Caco-2 (cell line): ENCODE measurements at regions not wholly inside any gene's neighbourhood (a gene's known extent, or its start where the extent isn't known, plus 50 kb on each side); places are given as distances from the start of the nearest gene placed in this dataset.
"Not testable (repeated sequence)": the region's sequence is repeated elsewhere in the genome, so short reads cannot be mapped to it uniquely, and the experiment has no call there.

Experiments
- BruUV-seq: library from RNA; stranded (reverse); fragments of 400-500 nt; replicated peaks from 2 replicates; lab custom pipeline; 2021; lab: Mats Ljungman, UMichigan
- CTCF ChIA-PET: fragments of 300-600 bp; sonication (Branson Sonifier 250); formaldehyde crosslinking; loops from one replicate; lab custom pipeline; 2022; ENCODE audit warnings: antibody characterized with exemption; lab: Charles Lee
- POLR2A ChIA-PET: fragments of 300-600 bp; sonication (Branson Sonifier 250); formaldehyde crosslinking; loops from one replicate; lab custom pipeline; 2022; ENCODE audit warnings: antibody characterized with exemption; lab: Charles Lee
- DNase-seq, 2 experiments: peaks; one replicate each; pipeline versions ENCODE4 v3.0.0 to v3.0.0-alpha.2; 2020 to 2022
- H3K27me3 ChIP-seq: replicated peaks from 2 replicates; pipeline ENCODE4 v1.6.0; 2011; ENCODE audit warnings: low read length; ENCODE audit not compliant: control insufficient read depth, insufficient read depth
- H3K36me3 ChIP-seq: 2 replicates; pipeline ENCODE4 v1.5.1; 2011; ENCODE audit warnings: low read length; ENCODE audit not compliant: control insufficient read depth, insufficient read depth
- H3K4me1 ChIP-seq: fragments of 250-450 bp; sonication (Bioruptor Pico); 2 replicates; pipeline ENCODE4 v1.5.1; 2020; ENCODE audit warnings: mild to moderate bottlenecking
- H3K4me3 ChIP-seq: 2 replicates; pipeline ENCODE4 v1.5.1; 2011; ENCODE audit warnings: low read depth, mild to moderate bottlenecking, control low read depth, low read length
- H3K9me3 ChIP-seq: fragments of 250-450 bp; sonication (Bioruptor Pico); 2 replicates; pipeline ENCODE4 v1.5.1; 2020; ENCODE audit warnings: mild to moderate bottlenecking, moderate library complexity
- H3K27ac Mint-ChIP-seq: one replicate; pipeline ENCODE4 v1.8.0; 2022; ENCODE audit warnings: mixed read lengths; ENCODE audit not compliant: unreplicated experiment
- H3K27me3 Mint-ChIP-seq: one replicate; pipeline ENCODE4 v1.8.0; 2022; ENCODE audit warnings: mixed read lengths; ENCODE audit not compliant: insufficient read depth, unreplicated experiment
- H3K36me3 Mint-ChIP-seq: one replicate; pipeline ENCODE4 v1.8.0; 2022; ENCODE audit warnings: mild to moderate bottlenecking, mixed read lengths; ENCODE audit not compliant: insufficient read depth, unreplicated experiment
- H3K4me1 Mint-ChIP-seq: one replicate; pipeline ENCODE4 v1.8.0; 2022; ENCODE audit warnings: low read depth, mixed read lengths; ENCODE audit not compliant: unreplicated experiment
- H3K4me3 Mint-ChIP-seq: one replicate; pipeline ENCODE4 v1.8.0; 2022; ENCODE audit warnings: mild to moderate bottlenecking, moderate library complexity, mixed read lengths; ENCODE audit not compliant: unreplicated experiment
- H3K9me3 Mint-ChIP-seq: one replicate; pipeline ENCODE4 v1.8.0; 2022; ENCODE audit warnings: mixed read lengths; ENCODE audit not compliant: unreplicated experiment
- CTCF ChIP-seq, 2 experiments: fragments of 200-600 bp in 1 of 2; IDR thresholded peaks; 1 replicate in 1 of 2; 2 replicates in 1 of 2; pipeline versions ENCODE4 v1.5.1 to v1.8.0; 2011 to 2022; ENCODE audit warnings: antibody characterized with exemption in 1 of 2, control low read depth in 1 of 2, inconsistent platforms in 1 of 2, low read depth in 1 of 2, low read length in 1 of 2, mild to moderate bottlenecking in 1 of 2, moderate library complexity in 1 of 2; ENCODE audit not compliant: insufficient read depth in 1 of 2, severe bottlenecking in 1 of 2, unreplicated experiment in 1 of 2
- intact Hi-C: fragments of 100-400 bp; cut with micrococcal nuclease; formaldehyde crosslinking; loops from one replicate; pipeline ENCODE4 v1.10.0; 2022; ENCODE audit not compliant: unreplicated experiment

DNA sequence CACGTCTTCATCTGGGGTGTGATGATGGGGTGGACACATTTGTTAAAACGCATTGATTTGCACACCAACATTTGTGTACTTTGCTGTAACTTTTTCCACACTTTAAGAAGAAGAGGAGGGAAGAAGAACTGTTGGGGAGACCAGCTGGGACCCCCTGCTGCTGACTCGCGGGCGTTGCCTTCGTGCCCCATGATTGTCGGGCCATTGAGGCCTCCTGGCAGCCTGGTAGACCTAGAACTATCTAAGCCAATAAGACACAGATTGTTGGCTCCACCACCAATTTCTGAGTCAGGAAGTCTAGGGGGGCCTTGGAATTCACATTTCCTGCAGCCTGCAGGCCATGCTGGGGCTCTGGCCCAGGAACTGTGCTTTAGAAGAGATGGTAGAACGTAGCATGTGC lies 105.5 kb downstream of the TNFRSF13B start:
- Histone ChIP-seq H3K27me3 (no peaks in the 10 kb centered on the region), H3K9me3 (no peaks in the 10 kb centered on the region), H3K4me3 (no peak overlapping the region), H3K36me3 (no peaks in the 10 kb centered on the region), H3K4me1 (no peaks in the 10 kb centered on the region)
- no peak for TF ChIP-seq CTCF (IDR thresholded peaks at IDR 0.05; ENCODE audit: insufficient read depth in 1 of 2, low read depth in 1 of 2, low read length in 1 of 2, severe bottlenecking in 1 of 2, unreplicated experiment in 1 of 2)
- Mint-ChIP-seq H3K27ac (peak overlapping the region; percentile 45), H3K9me3 (no peaks in the 10 kb centered on the region), H3K27me3 (no peaks in the 10 kb centered on the region), H3K36me3 (no peaks in the 10 kb centered on the region), H3K4me3 (no peak overlapping the region), H3K4me1 (peaks cover 6% of the 10 kb centered on the region)
- ChIA-PET CTCF (no interaction called here), POLR2A (no interaction called here)
- intact Hi-C loops, result no loop called here
- peak in 1 of 2 experiments; percentile 26 for DNase-seq
- BruUV-seq, result no TSS peak

GRCh38 chr17:16865704-16866103 lies 106.2 kb downstream of the TNFRSF13B start:
- H3K27ac Mint-ChIP-seq, result peak overlapping the region; percentile 45
- POLR2A ChIA-PET, intact Hi-C loops, H3K9me3 Mint-ChIP-seq, H3K4me1 Mint-ChIP-seq, H3K9me3 ChIP-seq, H3K4me3 Mint-ChIP-seq, DNase-seq, H3K36me3 Mint-ChIP-seq, H3K27me3 Mint-ChIP-seq, H3K4me3 ChIP-seq, H3K27me3 ChIP-seq, H3K36me3 ChIP-seq, CTCF ChIA-PET, H3K4me1 ChIP-seq: not testable (repeated sequence)
- TSS peak; percentile 99 for BruUV-seq

DNA sequence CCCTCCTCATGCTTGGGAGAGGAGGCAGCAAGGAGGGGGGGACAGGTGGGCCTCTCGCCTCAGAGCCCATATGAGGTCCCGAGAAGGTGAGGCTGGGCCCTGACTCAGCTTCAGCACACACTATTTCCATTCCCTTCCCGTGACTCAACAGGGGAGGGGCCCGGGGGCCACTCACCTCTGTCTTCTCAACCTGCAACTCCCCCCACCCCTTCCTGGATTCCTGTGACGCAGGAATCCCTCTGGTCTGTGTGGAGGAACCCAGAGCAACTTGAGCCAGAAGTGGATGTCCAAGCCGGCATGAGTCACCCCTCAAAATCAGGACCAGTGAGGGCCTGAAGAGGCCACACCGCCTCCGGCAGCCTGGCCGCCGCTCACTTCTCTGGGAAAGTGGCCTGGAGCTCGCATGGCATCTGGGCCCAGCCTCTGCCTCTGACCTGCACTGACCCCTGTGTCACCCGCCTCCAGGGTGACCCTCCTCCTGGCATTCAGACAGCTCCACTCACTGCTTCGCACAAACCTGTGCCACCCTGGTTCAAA lies 106.8 kb downstream of the TNFRSF13B start:
- H3K4me3 ChIP-seq, H3K9me3 Mint-ChIP-seq, H3K27ac Mint-ChIP-seq, H3K27me3 ChIP-seq, H3K9me3 ChIP-seq, H3K27me3 Mint-ChIP-seq, H3K4me1 Mint-ChIP-seq, H3K4me3 Mint-ChIP-seq, H3K4me1 ChIP-seq, BruUV-seq, intact Hi-C loops, H3K36me3 Mint-ChIP-seq, CTCF ChIA-PET, H3K36me3 ChIP-seq, POLR2A ChIA-PET: not testable (repeated sequence)
- peak; percentile 44 to 72 for DNase-seq

DNA sequence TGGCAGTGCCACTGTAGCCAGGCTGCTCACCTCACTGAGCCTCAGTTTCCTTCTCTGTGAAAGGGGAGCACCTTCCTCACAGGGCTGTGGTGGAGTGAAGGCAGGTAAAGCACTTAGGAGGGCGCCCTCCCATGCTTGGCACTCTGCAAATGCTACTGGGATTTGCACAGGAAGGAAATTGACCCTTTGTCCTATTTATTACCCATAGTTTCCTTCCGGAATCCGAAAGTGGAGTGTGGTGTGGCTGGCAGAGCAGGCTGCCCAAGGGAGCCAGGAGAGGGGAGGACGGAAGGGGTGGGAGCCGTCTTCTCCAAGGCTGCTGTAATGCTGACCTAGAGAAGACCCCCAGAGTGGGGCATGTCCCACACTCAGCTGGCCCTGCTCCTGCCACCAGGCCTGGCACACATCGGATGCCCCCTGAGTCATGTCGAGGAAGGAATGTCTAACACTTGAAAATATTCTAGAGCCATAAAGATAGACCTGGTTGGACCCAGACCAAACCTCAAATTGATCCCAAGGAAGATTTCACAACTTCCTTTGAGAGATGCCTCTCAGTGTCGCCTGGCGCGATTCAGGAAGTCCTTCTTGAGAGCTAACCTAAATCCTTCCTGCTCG lies 107.3 kb downstream of the TNFRSF13B start:
- H3K4me3 ChIP-seq, H3K27ac Mint-ChIP-seq, H3K36me3 Mint-ChIP-seq, DNase-seq, CTCF ChIA-PET, H3K4me3 Mint-ChIP-seq, intact Hi-C loops, H3K36me3 ChIP-seq, H3K9me3 ChIP-seq, H3K9me3 Mint-ChIP-seq, BruUV-seq, POLR2A ChIA-PET, H3K4me1 ChIP-seq, H3K27me3 ChIP-seq, H3K27me3 Mint-ChIP-seq, H3K4me1 Mint-ChIP-seq: not testable (repeated sequence)
